Skeletal muscle satellite cell (primary cell): ENCODE measurements at regions not wholly inside any gene's neighbourhood (a gene's known extent, or its start where the extent isn't known, plus 50 kb on each side); places are given as distances from the start of the nearest gene placed in this dataset.

Experiments used
- H3K27me3 ChIP-seq: 2 replicates; pipeline ENCODE4 v1.7.0; 2013; ENCODE audit warnings: low read length; ENCODE audit not compliant: control insufficient read depth, insufficient read depth
- H3K36me3 ChIP-seq: 2 replicates; pipeline ENCODE4 v1.7.0; 2013; ENCODE audit warnings: mild to moderate bottlenecking, control low read depth, low read length; ENCODE audit not compliant: insufficient read depth
- H3K4me1 ChIP-seq: 2 replicates; pipeline ENCODE4 v1.7.0; 2013; ENCODE audit warnings: low read length; ENCODE audit not compliant: control insufficient read depth, insufficient read depth
- H3K4me2 ChIP-seq: 2 replicates; pipeline ENCODE4 v1.7.0; 2013; ENCODE audit warnings: mild to moderate bottlenecking, low read length
- H3K4me3 ChIP-seq: 2 replicates; pipeline ENCODE4 v1.7.0; 2013; ENCODE audit warnings: low read length
- H3K9ac ChIP-seq: 2 replicates; pipeline ENCODE4 v1.7.0; 2013; ENCODE audit warnings: mild to moderate bottlenecking, low read depth, low read length, moderate library complexity
- H3K9me3 ChIP-seq: replicated peaks from 2 replicates; pipeline ENCODE4 v1.7.0; 2013; ENCODE audit warnings: mild to moderate bottlenecking, control low read depth, low read length

GRCh38 chr5:74369173-74369572, 271.4 kb downstream of the ENC1 start:
- Histone ChIP-seq H3K9me3 (no peaks in the 10 kb centered on the region), H3K27me3 (peaks cover 4% of the 10 kb centered on the region), H3K36me3 (no peaks in the 10 kb centered on the region), H3K4me2 (no peak overlapping the region), H3K4me3 (no peak overlapping the region), H3K9ac (no peak overlapping the region), H3K4me1 (no peaks in the 10 kb centered on the region)

GRCh38 chr5:74367934-74368333, 272.6 kb downstream of the ENC1 start:
- Histone ChIP-seq H3K36me3 (no peaks in the 10 kb centered on the region), H3K4me2 (no peak overlapping the region), H3K27me3 (peaks cover 4% of the 10 kb centered on the region), H3K9me3 (no peaks in the 10 kb centered on the region), H3K4me3 (no peak overlapping the region), H3K9ac (no peak overlapping the region), H3K4me1 (no peaks in the 10 kb centered on the region)

GRCh38 chr5:74367241-74367733, 273.2 kb downstream of the ENC1 start:
- Histone ChIP-seq H3K9ac (no peak overlapping the region), H3K4me2 (no peak overlapping the region), H3K9me3 (no peaks in the 10 kb centered on the region), H3K27me3 (peaks cover 5% of the 10 kb centered on the region), H3K36me3 (no peaks in the 10 kb centered on the region), H3K4me1 (no peaks in the 10 kb centered on the region), H3K4me3 (no peak overlapping the region)

GRCh38 chr5:74365723-74366122, 274.8 kb downstream of the ENC1 start:
- no peak overlapping the region for H3K9ac ChIP-seq
- H3K4me3 ChIP-seq = no peak overlapping the region
- H3K27me3 ChIP-seq = peaks cover 8% of the 10 kb centered on the region
- no peak overlapping the region for H3K4me2 ChIP-seq
- no peaks in the 10 kb centered on the region for H3K36me3 ChIP-seq
- H3K9me3 ChIP-seq = no peaks in the 10 kb centered on the region
- no peaks in the 10 kb centered on the region for H3K4me1 ChIP-seq

GRCh38 chr5:74364507-74364906, 276.0 kb downstream of the ENC1 start:
- Histone ChIP-seq H3K4me2 (no peak overlapping the region), H3K9me3 (no peaks in the 10 kb centered on the region), H3K4me3 (no peak overlapping the region), H3K36me3 (no peaks in the 10 kb centered on the region), H3K27me3 (peaks cover 8% of the 10 kb centered on the region), H3K4me1 (no peaks in the 10 kb centered on the region), H3K9ac (no peak overlapping the region)

GRCh38 chr5:74363603-74364205, 276.8 kb downstream of the ENC1 start:
- no peaks in the 10 kb centered on the region for H3K4me1 ChIP-seq
- H3K4me2 ChIP-seq = no peak overlapping the region
- peaks cover 8% of the 10 kb centered on the region for H3K27me3 ChIP-seq
- H3K36me3 ChIP-seq = no peaks in the 10 kb centered on the region
- no peak overlapping the region for H3K4me3 ChIP-seq
- no peak overlapping the region for H3K9ac ChIP-seq
- no peaks in the 10 kb centered on the region for H3K9me3 ChIP-seq

- H3K36me3 ChIP-seq = no peaks in the 10 kb centered on the region
- peaks cover 8% of the 10 kb centered on the region for H3K27me3 ChIP-seq
- H3K9ac ChIP-seq = no peak overlapping the region
- H3K4me1 ChIP-seq = no peaks in the 10 kb centered on the region
- H3K4me2 ChIP-seq = no peak overlapping the region
- H3K9me3 ChIP-seq = no peaks in the 10 kb centered on the region
- no peak overlapping the region for H3K4me3 ChIP-seq
These were observed 278.8 kb downstream of the ENC1 start for GRCh38 chr5:74361406-74362358.

GRCh38 chr5:74360535-74361210, 279.9 kb downstream of the ENC1 start:
- H3K4me1 ChIP-seq = no peaks in the 10 kb centered on the region
- no peaks in the 10 kb centered on the region for H3K36me3 ChIP-seq
- no peak overlapping the region for H3K4me3 ChIP-seq
- H3K9me3 ChIP-seq = no peaks in the 10 kb centered on the region
- H3K4me2 ChIP-seq = no peak overlapping the region
- H3K27me3 ChIP-seq = peaks cover 8% of the 10 kb centered on the region
- H3K9ac ChIP-seq = no peak overlapping the region

- Histone ChIP-seq H3K27me3 (peaks cover 7% of the 10 kb centered on the region), H3K9ac (no peak overlapping the region), H3K4me3 (no peak overlapping the region), H3K4me2 (no peak overlapping the region), H3K36me3 (no peaks in the 10 kb centered on the region), H3K4me1 (no peaks in the 10 kb centered on the region), H3K9me3 (no peaks in the 10 kb centered on the region)
These were observed 282.7 kb downstream of the ENC1 start for GRCh38 chr5:74357827-74358226.

GRCh38 chr5:74356009-74356695, 284.4 kb downstream of the ENC1 start:
- Histone ChIP-seq H3K9me3 (no peaks in the 10 kb centered on the region), H3K4me1 (no peaks in the 10 kb centered on the region)

More at GRCh38 chr5:74356009-74356695, 284.4 kb downstream of the ENC1 start:
- Histone ChIP-seq H3K4me2 (no peak overlapping the region), H3K9ac (no peak overlapping the region), H3K36me3 (no peaks in the 10 kb centered on the region), H3K4me3 (no peak overlapping the region), H3K27me3 (peaks cover 3% of the 10 kb centered on the region)
